Activated T-cell treated with anti-CD3 and anti-CD28 coated beads, Interleukin-2, amount 50 U/mL, for 24 hours (primary cell): ENCODE measurements at regions not wholly inside any gene's neighbourhood (a gene's known extent, or its start where the extent isn't known, plus 50 kb on each side); places are given as distances from the start of the nearest gene placed in this dataset.

ENCODE experiments used
- DNase-seq: peaks from one replicate; pipeline ENCODE4 v3.0.0-alpha.2; 2020
- H3K27ac Mint-ChIP-seq: 2 replicates; pipeline ENCODE4 v1.8.0; 2020; ENCODE audit warnings: mild to moderate bottlenecking, mixed read lengths
- H3K27me3 Mint-ChIP-seq: 2 replicates; pipeline ENCODE4 v1.8.0; 2020; ENCODE audit warnings: mixed read lengths
- H3K36me3 Mint-ChIP-seq: 2 replicates; pipeline ENCODE4 v1.8.0; 2020; ENCODE audit warnings: low read depth, mixed read lengths
- H3K4me1 Mint-ChIP-seq: 2 replicates; pipeline ENCODE4 v1.8.0; 2020; ENCODE audit warnings: low read depth, mixed read lengths
- H3K4me3 Mint-ChIP-seq: 2 replicates; pipeline ENCODE4 v1.8.0; 2020; ENCODE audit warnings: mild to moderate bottlenecking, moderate library complexity, mixed read lengths
- H3K9me3 Mint-ChIP-seq: 2 replicates; pipeline ENCODE4 v1.8.0; 2020; ENCODE audit warnings: mixed read lengths

DNA sequence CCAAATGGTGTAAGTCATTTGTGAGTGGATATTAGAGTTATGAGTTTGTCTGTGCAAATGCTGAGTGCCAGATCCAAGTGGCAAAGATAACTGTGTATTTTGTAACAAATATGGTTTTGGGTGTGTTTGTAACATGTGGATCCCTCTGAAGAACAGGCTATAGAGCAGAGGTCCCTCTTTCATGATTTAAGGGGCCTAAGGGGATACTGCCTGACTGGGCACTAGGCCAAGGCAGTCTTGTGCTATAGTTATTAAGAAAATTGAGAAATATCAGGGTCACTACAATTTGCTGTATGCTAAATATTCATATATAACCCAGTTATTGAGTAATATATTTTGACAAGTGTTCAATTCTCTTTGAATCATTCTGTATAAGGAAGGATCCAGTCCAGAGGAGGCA, 555.6 kb upstream of the RGMA start:
- DNase-seq, result no peak
- Mint-ChIP-seq H3K36me3 (no peaks in the 10 kb centered on the region), H3K27ac (no peak overlapping the region), H3K4me3 (no peak overlapping the region), H3K9me3 (no peaks in the 10 kb centered on the region), H3K4me1 (no peaks in the 10 kb centered on the region), H3K27me3 (peaks cover 11% of the 10 kb centered on the region)

DNA sequence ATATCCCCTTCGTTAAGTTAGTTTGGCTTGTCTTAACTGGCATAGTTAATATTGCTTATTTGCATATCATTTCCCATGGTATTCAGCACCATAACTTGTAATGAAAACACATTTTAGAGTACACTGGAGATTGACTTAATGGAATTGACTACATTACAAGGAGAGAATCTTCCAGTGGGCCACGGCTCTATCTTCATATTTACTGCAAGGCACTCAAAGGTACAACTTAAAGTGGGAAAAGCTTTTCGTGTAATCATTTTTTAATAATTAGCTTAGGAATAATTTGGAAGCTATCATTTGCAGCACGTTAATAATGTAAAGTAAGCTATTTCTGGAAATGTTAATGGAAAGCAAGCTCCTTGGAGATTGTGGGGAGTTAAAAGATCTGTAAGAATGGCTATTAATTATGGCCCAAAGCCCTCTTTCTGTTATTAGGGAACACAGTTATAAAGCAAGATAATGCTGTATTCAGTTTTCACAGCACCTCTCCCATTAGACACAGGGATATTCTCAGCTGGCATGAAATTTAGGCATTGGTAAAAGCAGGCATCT, 551.5 kb upstream of the RGMA start:
- H3K4me3 Mint-ChIP-seq, result no peak overlapping the region
- DNase-seq, result no peak
- H3K9me3 Mint-ChIP-seq, result no peaks in the 10 kb centered on the region
- no peaks in the 10 kb centered on the region for H3K36me3 Mint-ChIP-seq
- no peak overlapping the region for H3K27ac Mint-ChIP-seq
- no peaks in the 10 kb centered on the region for H3K4me1 Mint-ChIP-seq
- peaks cover 19% of the 10 kb centered on the region for H3K27me3 Mint-ChIP-seq

- no peaks in the 10 kb centered on the region for H3K9me3 Mint-ChIP-seq
- no peaks in the 10 kb centered on the region for H3K36me3 Mint-ChIP-seq
- H3K27ac Mint-ChIP-seq, result no peak overlapping the region
- peaks cover 10% of the 10 kb centered on the region for H3K27me3 Mint-ChIP-seq
- DNase-seq, result no peak
- H3K4me3 Mint-ChIP-seq, result no peak overlapping the region
- no peaks in the 10 kb centered on the region for H3K4me1 Mint-ChIP-seq
Measured at GRCh38 chr15:93631958-93632618, 543.1 kb upstream of the RGMA start.

DNA sequence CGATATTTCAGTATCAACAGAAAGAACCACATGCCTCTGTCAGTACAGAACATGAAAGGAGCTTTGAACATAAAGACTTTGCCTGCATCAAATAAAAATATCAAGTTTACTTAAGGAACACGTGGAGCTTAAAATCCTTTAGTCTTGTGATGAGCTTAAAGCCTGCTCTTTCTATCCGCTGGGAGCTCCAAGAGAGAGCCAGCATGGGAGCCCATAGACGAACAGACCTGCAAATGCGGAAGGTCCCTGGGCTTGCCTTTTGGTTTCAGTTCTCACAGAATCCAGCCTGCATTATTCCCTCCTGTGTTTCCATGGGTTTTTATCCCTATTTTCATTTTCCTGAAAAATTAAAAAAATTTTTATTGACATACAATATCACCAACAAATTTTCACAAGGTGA, 530.6 kb upstream of the RGMA start:
- no peaks in the 10 kb centered on the region for H3K4me1 Mint-ChIP-seq
- H3K27ac Mint-ChIP-seq, result no peak overlapping the region
- no peak for DNase-seq
- no peaks in the 10 kb centered on the region for H3K9me3 Mint-ChIP-seq
- H3K27me3 Mint-ChIP-seq, result peaks cover 21% of the 10 kb centered on the region
- no peaks in the 10 kb centered on the region for H3K36me3 Mint-ChIP-seq
- H3K4me3 Mint-ChIP-seq, result no peak overlapping the region

GRCh38 chr15:93617443-93617842, 528.4 kb upstream of the RGMA start:
- H3K27ac Mint-ChIP-seq, result no peak overlapping the region
- no peak overlapping the region for H3K4me3 Mint-ChIP-seq
- H3K27me3 Mint-ChIP-seq, result peaks cover 19% of the 10 kb centered on the region
- H3K9me3 Mint-ChIP-seq, result no peaks in the 10 kb centered on the region
- H3K4me1 Mint-ChIP-seq, result no peaks in the 10 kb centered on the region
- no peak for DNase-seq
- no peaks in the 10 kb centered on the region for H3K36me3 Mint-ChIP-seq

DNA sequence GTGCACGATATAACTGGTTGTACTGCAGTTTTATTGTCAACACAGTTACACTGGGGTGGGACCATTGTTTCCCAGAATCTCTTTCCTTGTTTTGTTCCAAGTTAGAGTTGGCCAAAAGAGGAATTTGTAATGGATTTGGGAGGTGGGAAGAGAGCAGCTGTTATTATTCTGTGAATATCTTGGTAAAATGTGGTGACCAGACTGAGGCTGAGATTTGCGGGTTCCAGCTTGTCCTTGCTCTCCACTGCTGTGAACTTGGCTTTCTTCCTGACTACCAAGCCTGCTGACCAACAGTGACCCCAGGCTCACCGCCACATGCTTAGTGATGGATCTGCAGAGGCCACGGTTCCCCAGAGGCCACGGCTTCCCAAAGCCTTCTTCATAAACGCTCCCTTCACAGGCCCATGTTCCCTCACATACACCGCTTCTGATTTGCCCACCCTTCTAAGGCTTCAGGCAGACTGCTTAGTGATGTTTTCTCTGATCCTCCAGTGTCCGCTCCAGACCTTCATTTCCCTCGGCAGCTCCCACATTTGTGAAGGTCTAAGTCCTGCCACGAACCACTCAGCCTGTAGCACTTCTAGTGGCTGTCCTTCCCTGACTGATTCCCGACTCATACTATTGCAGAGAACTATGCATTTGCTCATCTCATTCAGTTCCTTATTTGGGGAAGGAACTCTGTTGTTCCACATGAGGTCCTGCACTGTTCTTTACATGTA, 525.5 kb upstream of the RGMA start:
- no peaks in the 10 kb centered on the region for H3K9me3 Mint-ChIP-seq
- H3K27me3 Mint-ChIP-seq, result peaks cover 14% of the 10 kb centered on the region
- DNase-seq, result no peak
- H3K4me3 Mint-ChIP-seq, result no peak overlapping the region
- H3K27ac Mint-ChIP-seq, result no peak overlapping the region
- no peaks in the 10 kb centered on the region for H3K36me3 Mint-ChIP-seq
- H3K4me1 Mint-ChIP-seq, result no peaks in the 10 kb centered on the region

DNA sequence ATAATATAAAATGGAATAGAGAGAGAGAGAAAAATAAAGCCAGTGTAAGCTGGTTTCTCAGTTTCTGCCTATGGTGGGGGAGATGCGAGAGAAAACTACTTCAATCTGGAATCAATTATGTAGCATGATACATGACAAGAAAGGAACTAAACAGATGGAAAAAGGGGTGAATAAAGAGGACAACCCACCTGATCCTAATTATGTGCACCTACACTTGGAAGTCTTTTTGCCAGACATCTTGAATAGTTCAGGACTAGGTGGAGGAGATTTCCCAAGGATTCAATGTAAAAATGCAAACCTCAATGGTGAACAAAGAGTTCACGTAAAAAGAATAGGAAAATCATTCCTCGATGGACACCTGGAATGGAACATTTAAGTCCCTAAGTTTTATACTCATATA, 524.4 kb upstream of the RGMA start:
- no peak overlapping the region for H3K4me3 Mint-ChIP-seq
- no peak overlapping the region for H3K27ac Mint-ChIP-seq
- no peaks in the 10 kb centered on the region for H3K36me3 Mint-ChIP-seq
- no peak for DNase-seq
- H3K27me3 Mint-ChIP-seq, result peaks cover 14% of the 10 kb centered on the region
- H3K9me3 Mint-ChIP-seq, result no peaks in the 10 kb centered on the region
- no peaks in the 10 kb centered on the region for H3K4me1 Mint-ChIP-seq

DNA sequence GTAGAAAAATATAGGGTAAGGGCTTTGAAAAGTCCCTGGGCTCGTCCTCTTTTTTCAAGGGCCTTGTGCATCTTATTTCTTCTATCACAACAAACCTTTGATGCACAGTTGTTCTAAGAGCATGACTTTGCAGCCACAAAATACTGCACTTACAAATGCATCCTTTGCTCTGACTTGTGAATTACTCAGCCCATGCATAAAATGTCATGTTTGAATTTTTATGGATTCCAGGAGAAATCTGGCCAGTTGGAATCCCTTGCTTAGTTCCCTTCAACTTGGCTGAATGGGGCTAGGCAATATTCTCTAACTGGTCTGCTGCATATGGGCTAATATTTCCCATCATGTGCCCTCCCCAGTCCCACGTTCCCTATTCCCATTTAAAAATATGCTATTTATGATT, 523.9 kb upstream of the RGMA start:
- Mint-ChIP-seq H3K9me3 (no peaks in the 10 kb centered on the region), H3K27me3 (peaks cover 14% of the 10 kb centered on the region), H3K36me3 (no peaks in the 10 kb centered on the region), H3K4me1 (no peaks in the 10 kb centered on the region), H3K27ac (no peak overlapping the region), H3K4me3 (no peak overlapping the region)
- no peak for DNase-seq

GRCh38 chr15:93610944-93611343, 521.9 kb upstream of the RGMA start:
- no peak for DNase-seq
- H3K27ac Mint-ChIP-seq, result no peak overlapping the region
- H3K4me1 Mint-ChIP-seq, result no peaks in the 10 kb centered on the region
- H3K4me3 Mint-ChIP-seq, result no peak overlapping the region
- H3K9me3 Mint-ChIP-seq, result no peaks in the 10 kb centered on the region
- peaks cover 5% of the 10 kb centered on the region for H3K27me3 Mint-ChIP-seq
- no peaks in the 10 kb centered on the region for H3K36me3 Mint-ChIP-seq

- H3K9me3 Mint-ChIP-seq, result no peaks in the 10 kb centered on the region
- no peaks in the 10 kb centered on the region for H3K36me3 Mint-ChIP-seq
- DNase-seq, result no peak
- no peak overlapping the region for H3K27ac Mint-ChIP-seq
- H3K4me1 Mint-ChIP-seq, result no peaks in the 10 kb centered on the region
- no peak overlapping the region for H3K4me3 Mint-ChIP-seq
- no peaks in the 10 kb centered on the region for H3K27me3 Mint-ChIP-seq
Measured at GRCh38 chr15:93608643-93609148, 519.7 kb upstream of the RGMA start.

GRCh38 chr15:93603550-93603949, 514.5 kb upstream of the RGMA start:
- Mint-ChIP-seq H3K9me3 (no peaks in the 10 kb centered on the region), H3K27me3 (peaks cover 17% of the 10 kb centered on the region), H3K4me3 (no peak overlapping the region), H3K4me1 (no peaks in the 10 kb centered on the region), H3K27ac (no peak overlapping the region), H3K36me3 (no peaks in the 10 kb centered on the region)
- no peak for DNase-seq

DNA sequence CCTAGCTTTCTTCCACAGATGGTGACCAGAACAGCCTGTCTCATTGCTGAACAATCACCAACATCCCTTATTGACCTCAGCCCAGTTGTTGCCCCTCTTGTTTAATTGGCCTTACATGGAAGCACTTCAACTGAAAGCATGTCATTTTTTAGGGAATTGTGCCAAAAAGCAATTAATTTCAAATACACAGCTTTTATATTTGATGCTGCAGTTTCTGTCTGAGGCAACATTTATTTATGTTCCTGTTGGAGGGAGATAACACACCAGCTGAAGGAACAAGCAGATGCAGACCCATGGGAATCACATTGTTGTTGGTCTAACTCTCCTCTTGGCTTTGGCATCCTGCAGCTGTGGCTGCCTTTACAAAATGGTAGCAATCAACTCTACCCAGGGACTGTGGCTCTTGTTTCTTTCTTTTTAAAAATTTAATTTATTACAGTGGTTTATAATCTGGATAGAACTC, 498.1 kb upstream of the RGMA start:
- Mint-ChIP-seq H3K9me3 (no peaks in the 10 kb centered on the region), H3K27ac (no peak overlapping the region), H3K36me3 (no peaks in the 10 kb centered on the region), H3K4me1 (no peaks in the 10 kb centered on the region), H3K27me3 (peaks cover 27% of the 10 kb centered on the region), H3K4me3 (no peak overlapping the region)
- no peak for DNase-seq

DNA sequence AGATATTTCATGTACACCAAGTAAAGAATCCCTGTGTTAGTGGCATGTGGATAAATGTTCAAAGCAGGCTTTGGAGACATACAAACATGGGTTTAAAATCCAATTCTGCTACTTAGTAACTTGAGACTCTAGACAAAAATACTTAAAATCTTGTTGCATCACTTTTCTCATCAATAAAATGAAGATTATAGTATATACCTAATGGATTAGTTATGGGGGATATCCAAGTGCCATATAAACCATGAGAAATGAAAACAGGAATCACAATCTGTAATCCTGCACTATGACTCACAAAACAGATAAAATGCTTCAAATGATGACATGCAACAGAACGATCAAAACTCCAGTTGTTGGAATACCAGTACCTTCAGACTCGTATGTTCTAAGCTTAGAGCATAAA, 496.0 kb upstream of the RGMA start:
- Mint-ChIP-seq H3K27ac (no peak overlapping the region), H3K27me3 (peaks cover 27% of the 10 kb centered on the region), H3K9me3 (no peaks in the 10 kb centered on the region), H3K4me1 (no peaks in the 10 kb centered on the region), H3K4me3 (no peak overlapping the region), H3K36me3 (no peaks in the 10 kb centered on the region)
- no peak for DNase-seq

DNA sequence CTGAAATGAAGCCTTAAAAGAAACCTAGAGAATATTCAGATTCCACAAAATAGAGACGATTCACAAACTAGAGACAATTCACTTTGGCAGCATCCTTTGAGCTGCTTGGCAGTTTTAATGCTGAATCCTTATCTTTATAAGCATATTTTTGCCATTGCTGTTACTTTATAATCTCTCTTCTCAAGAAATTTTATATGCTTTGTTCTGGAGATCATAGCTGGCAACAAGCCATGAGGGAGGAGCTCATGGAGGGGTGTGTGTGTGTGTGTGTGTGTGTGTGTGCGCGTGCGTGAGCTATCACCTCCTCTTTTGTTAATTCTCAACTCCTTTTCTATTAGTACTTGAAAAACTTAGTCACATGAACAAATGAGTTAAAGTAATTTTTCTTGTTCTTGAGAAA, 495.0 kb upstream of the RGMA start:
- Mint-ChIP-seq H3K4me3 (no peak overlapping the region), H3K27me3 (peaks cover 19% of the 10 kb centered on the region), H3K36me3 (no peaks in the 10 kb centered on the region), H3K27ac (no peak overlapping the region), H3K4me1 (no peaks in the 10 kb centered on the region), H3K9me3 (peaks cover 5% of the 10 kb centered on the region)
- DNase-seq, result no peak

DNA sequence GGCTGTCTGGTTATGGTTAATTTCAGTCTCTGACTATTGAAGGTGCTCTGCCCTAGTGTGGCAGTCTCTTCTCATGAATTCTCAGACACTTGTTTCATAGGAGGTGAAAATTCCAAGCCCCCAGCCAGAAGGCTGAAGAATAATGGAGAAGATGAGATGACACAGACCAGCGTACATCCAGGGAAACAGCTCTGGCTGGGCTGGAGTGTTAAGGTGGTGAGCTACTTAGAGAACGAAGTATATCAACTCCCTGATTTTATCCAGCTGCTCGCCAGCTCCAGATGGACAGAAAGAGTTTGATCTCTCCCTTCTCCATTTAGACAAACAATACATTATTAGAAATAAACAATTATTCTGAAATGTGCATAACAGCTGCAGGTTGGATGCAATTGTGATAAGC, 494.5 kb upstream of the RGMA start:
- H3K27ac Mint-ChIP-seq, result no peak overlapping the region
- no peaks in the 10 kb centered on the region for H3K4me1 Mint-ChIP-seq
- peaks cover 19% of the 10 kb centered on the region for H3K27me3 Mint-ChIP-seq
- peaks cover 5% of the 10 kb centered on the region for H3K9me3 Mint-ChIP-seq
- no peak for DNase-seq
- H3K4me3 Mint-ChIP-seq, result no peak overlapping the region
- H3K36me3 Mint-ChIP-seq, result no peaks in the 10 kb centered on the region
